CD14-positive monocyte (primary cell): ENCODE measurements at regions not wholly inside any gene's neighbourhood (a gene's known extent, or its start where the extent isn't known, plus 50 kb on each side); places are given as distances from the start of the nearest gene placed in this dataset.

Source experiments
- DNase-seq, 3 donors: peaks; one replicate each; pipeline ENCODE4 v3.0.0-alpha.2; 2011 to 2022
- H2AFZ ChIP-seq: 2 replicates; pipeline ENCODE4 v1.6.0; 2012; ENCODE audit warnings: mild to moderate bottlenecking, low read depth, low read length, inconsistent platforms; ENCODE audit not compliant: insufficient read depth, poor library complexity, severe bottlenecking
- H3K27ac ChIP-seq, 2 donors: 1 replicate in 1 of 2; 2 replicates in 1 of 2; pipeline ENCODE4 v1.5.1; 2012 to 2013; ENCODE audit warnings: low read length in 2 of 2, control low read depth in 1 of 2, inconsistent platforms in 1 of 2, low read depth in 1 of 2, mild to moderate bottlenecking in 1 of 2
- H3K27me3 ChIP-seq, 2 donors: one replicate each; pipeline versions ENCODE4 v1.6.0 to v1.6.1; 2011 to 2013; ENCODE audit warnings: low read length in 2 of 2; ENCODE audit not compliant: control insufficient read depth in 2 of 2, insufficient read depth in 2 of 2
- H3K36me3 ChIP-seq, 2 donors: replicated peaks in 1 of 2; 1 replicate in 1 of 2; 2 replicates in 1 of 2; pipeline versions ENCODE4 v1.5.1 to v1.6.1; 2012 to 2013; ENCODE audit warnings: low read length in 2 of 2, control low read depth in 1 of 2, inconsistent platforms in 1 of 2, mild to moderate bottlenecking in 1 of 2; ENCODE audit not compliant: insufficient read depth in 2 of 2, control insufficient read depth in 1 of 2
- H3K4me1 ChIP-seq, 2 donors: 1 replicate in 1 of 2; 2 replicates in 1 of 2; pipeline versions ENCODE4 v1.5.1 to v1.6.1; 2012 to 2013; ENCODE audit warnings: low read length in 2 of 2, control low read depth in 1 of 2, inconsistent platforms in 1 of 2, mild to moderate bottlenecking in 1 of 2, moderate library complexity in 1 of 2; ENCODE audit not compliant: insufficient read depth in 2 of 2, control insufficient read depth in 1 of 2
- H3K4me2 ChIP-seq: replicated peaks from 2 replicates; pipeline ENCODE3; 2012; ENCODE audit warnings: low read length, moderate library complexity, mild to moderate bottlenecking; ENCODE audit not compliant: poor library complexity, severe bottlenecking; ENCODE audit errors: extremely low read depth
- H3K4me3 ChIP-seq, 3 experiments: fragments of 200-600 bp in 1 of 3; sonication (generic) in 1 of 3; replicated peaks in 1 of 3; 1 replicate in 2 of 3; 2 replicates in 1 of 3; pipeline ENCODE4 v1.5.1; 2011 to 2013; ENCODE audit warnings: low read length in 3 of 3, mild to moderate bottlenecking in 3 of 3, control low read depth in 2 of 3, low read depth in 2 of 3, inconsistent platforms in 1 of 3, moderate library complexity in 1 of 3
- H3K79me2 ChIP-seq: 2 replicates; pipeline ENCODE4 v1.6.0; 2012; ENCODE audit warnings: mild to moderate bottlenecking, control low read depth, inconsistent platforms, low read length, moderate library complexity; ENCODE audit not compliant: insufficient read depth
- H3K9ac ChIP-seq: 2 replicates; pipeline ENCODE4 v1.6.0; 2017; ENCODE audit warnings: low read length, mild to moderate bottlenecking; ENCODE audit not compliant: insufficient read depth, poor library complexity, severe bottlenecking
- H3K9me3 ChIP-seq, 2 donors: replicated peaks in 1 of 2; 1 replicate in 1 of 2; 2 replicates in 1 of 2; pipeline versions ENCODE4 v1.5.1 to v1.6.1; 2012 to 2013; ENCODE audit warnings: low read length in 2 of 2, control low read depth in 1 of 2; ENCODE audit not compliant: control insufficient read depth in 1 of 2, insufficient read depth in 1 of 2
- H4K20me1 ChIP-seq: 2 replicates; pipeline ENCODE4 v1.6.0; 2012; ENCODE audit warnings: mild to moderate bottlenecking, low read length, control low read depth, moderate library complexity; ENCODE audit not compliant: insufficient read depth
- H3K27ac Mint-ChIP-seq, 7 donors: one replicate each; pipeline ENCODE4 v1.8.0; 2020; ENCODE audit warnings: mild to moderate bottlenecking in 7 of 7, mixed read lengths in 7 of 7, moderate library complexity in 6 of 7, inconsistent platforms in 2 of 7
- H3K27me3 Mint-ChIP-seq, 3 donors: one replicate each; pipeline ENCODE4 v1.8.0; 2021 to 2022; ENCODE audit warnings: low read depth in 3 of 3, mild to moderate bottlenecking in 3 of 3, mixed read lengths in 3 of 3, moderate library complexity in 3 of 3, inconsistent platforms in 1 of 3
- H3K36me3 Mint-ChIP-seq, 2 donors: one replicate each; pipeline ENCODE4 v1.8.0; 2020; ENCODE audit warnings: mixed read lengths in 2 of 2, inconsistent platforms in 1 of 2, mild to moderate bottlenecking in 1 of 2
- H3K4me1 Mint-ChIP-seq: one replicate; pipeline ENCODE4 v1.8.0; 2020; ENCODE audit warnings: mild to moderate bottlenecking, mixed read lengths
- H3K4me3 Mint-ChIP-seq, 2 donors: one replicate each; pipeline ENCODE4 v1.8.0; 2020; ENCODE audit warnings: mild to moderate bottlenecking in 2 of 2, mixed read lengths in 2 of 2, moderate library complexity in 1 of 2
- H3K9me3 Mint-ChIP-seq, 7 donors: one replicate each; pipeline ENCODE4 v1.8.0; 2020 to 2022; ENCODE audit warnings: mixed read lengths in 7 of 7, mild to moderate bottlenecking in 6 of 7, moderate library complexity in 6 of 7, inconsistent platforms in 2 of 7
- CTCF ChIP-seq: fragments of 200-600 bp; IDR thresholded peaks from one replicate; pipeline ENCODE4 v1.8.0; 2022; ENCODE audit warnings: antibody characterized with exemption, mild to moderate bottlenecking
- WGBS: methylation state at CpG from one replicate; pipeline ENCODE4 v1.1.5; 2013; ENCODE audit warnings: missing lambda C conversion rate; ENCODE audit not compliant: insufficient coverage; 5-methylcytosine and 5-hydroxymethylcytosine counted together
- intact Hi-C, 2 donors: fragments of 100-400 bp; cut with micrococcal nuclease; formaldehyde crosslinking; loops; one replicate each; pipeline versions ENCODE4 v1.15.0 to v1.15.1; 2023

GRCh38 chr4:66216252-66216651, 546.0 kb upstream of the EPHA5 start:
- H3K4me3 Mint-ChIP-seq, result no peak overlapping the region
- H3K36me3 ChIP-seq, result no peaks in the 10 kb centered on the region
- no peaks in the 10 kb centered on the region for H3K4me1 ChIP-seq
- no peak overlapping the region for H3K4me3 ChIP-seq
- DNase-seq, result no peak
- H4K20me1 ChIP-seq, result no peaks in the 10 kb centered on the region
- H3K27me3 ChIP-seq, result no peaks in the 10 kb centered on the region
- H3K36me3 Mint-ChIP-seq, result no peaks in the 10 kb centered on the region
- no peak overlapping the region for H2AFZ ChIP-seq
- H3K27ac ChIP-seq, result no peak overlapping the region
- H3K27ac Mint-ChIP-seq, result no peak overlapping the region
- peaks cover 0 to 7% (median 0%) of the 10 kb centered on the region in 7 donors for H3K9me3 Mint-ChIP-seq
- no peak overlapping the region for H3K9ac ChIP-seq
- intact Hi-C loops, result no loop called here
- no peaks in the 10 kb centered on the region for H3K4me1 Mint-ChIP-seq
- no peaks in the 10 kb centered on the region for H3K9me3 ChIP-seq
- H3K27me3 Mint-ChIP-seq, result peaks cover 0 to 1% (median 0%) of the 10 kb centered on the region in 3 donors
- no peak overlapping the region for H3K4me2 ChIP-seq
- no peaks in the 10 kb centered on the region for H3K79me2 ChIP-seq
- no peak for TF ChIP-seq CTCF

DNA sequence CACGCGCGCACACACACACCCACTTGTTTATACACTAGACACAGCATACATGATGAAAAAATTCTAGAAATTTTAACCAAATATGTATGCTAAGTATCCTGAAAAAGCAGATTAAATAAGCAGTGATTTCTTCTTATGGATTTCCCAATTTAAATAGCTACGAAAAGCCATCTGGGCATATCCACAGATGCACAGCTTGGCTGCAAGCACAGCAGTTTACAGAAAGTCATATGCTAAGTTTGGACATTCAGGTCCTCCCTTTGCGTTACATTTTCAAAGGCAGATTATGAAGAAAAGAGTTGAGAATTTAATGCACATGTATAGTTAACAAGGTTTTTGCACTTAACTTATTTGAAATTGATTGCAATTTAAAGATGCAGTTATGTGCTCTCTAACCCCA, 542.2 kb upstream of the EPHA5 start:
- Mint-ChIP-seq H3K36me3 (no peaks in the 10 kb centered on the region), H3K9me3 (peaks cover 0 to 12% (median 3%) of the 10 kb centered on the region in 7 donors)
- H3K4me1 ChIP-seq, result no peaks in the 10 kb centered on the region

More for the DNA sequence above, 542.2 kb upstream of the EPHA5 start:
- H3K4me1 Mint-ChIP-seq, result no peaks in the 10 kb centered on the region
- Histone ChIP-seq H4K20me1 (no peaks in the 10 kb centered on the region), H3K36me3 (no peaks in the 10 kb centered on the region), H3K4me3 (no peak overlapping the region), H2AFZ (no peak overlapping the region), H3K9me3 (peaks cover 0 to 4% of the 10 kb centered on the region in 2 donors), H3K4me2 (no peak overlapping the region), H3K9ac (no peak overlapping the region), H3K27me3 (no peaks in the 10 kb centered on the region), H3K27ac (no peak overlapping the region), H3K79me2 (no peaks in the 10 kb centered on the region)
- 83% methylated on average over 2 of the region's 5 CpGs for WGBS
- H3K4me3 Mint-ChIP-seq, result no peak overlapping the region
- no peak for DNase-seq
- peaks cover 0 to 2% (median 0%) of the 10 kb centered on the region in 3 donors for H3K27me3 Mint-ChIP-seq
- intact Hi-C loops, result no loop called here
- TF ChIP-seq CTCF, result no peak
- H3K27ac Mint-ChIP-seq, result no peak overlapping the region
